HG03571 (cell line): ENCODE measurements at regions not wholly inside any gene's neighbourhood (a gene's known extent, or its start where the extent isn't known, plus 50 kb on each side); places are given as distances from the start of the nearest gene placed in this dataset.

Experiments
- ATAC-seq: cut with Tn5 transposase; IDR thresholded peaks from one replicate; pipeline ENCODE4 v1.9.1; 2021; ENCODE audit not compliant: unreplicated experiment

DNA sequence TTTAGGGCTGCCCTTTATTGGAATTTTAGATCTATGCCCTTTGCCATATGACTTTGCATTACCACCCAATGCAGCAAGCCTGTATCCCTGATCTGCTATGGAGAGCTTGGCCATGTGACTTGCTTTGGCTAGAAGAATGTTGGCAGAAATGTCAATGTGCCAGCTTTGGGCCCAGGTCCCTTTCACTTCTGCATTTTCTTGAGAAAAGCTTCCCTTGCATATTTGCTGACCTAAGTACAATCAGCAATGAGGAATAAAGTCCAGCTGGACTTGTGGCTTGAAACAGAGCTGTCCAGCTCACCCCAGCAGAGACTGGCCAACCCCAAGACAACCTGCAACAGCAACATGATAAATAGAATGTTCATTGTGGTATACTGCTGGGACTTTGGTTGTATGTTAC lies 135.9 kb downstream of the PAH start:
- no peak for ATAC-seq

DNA sequence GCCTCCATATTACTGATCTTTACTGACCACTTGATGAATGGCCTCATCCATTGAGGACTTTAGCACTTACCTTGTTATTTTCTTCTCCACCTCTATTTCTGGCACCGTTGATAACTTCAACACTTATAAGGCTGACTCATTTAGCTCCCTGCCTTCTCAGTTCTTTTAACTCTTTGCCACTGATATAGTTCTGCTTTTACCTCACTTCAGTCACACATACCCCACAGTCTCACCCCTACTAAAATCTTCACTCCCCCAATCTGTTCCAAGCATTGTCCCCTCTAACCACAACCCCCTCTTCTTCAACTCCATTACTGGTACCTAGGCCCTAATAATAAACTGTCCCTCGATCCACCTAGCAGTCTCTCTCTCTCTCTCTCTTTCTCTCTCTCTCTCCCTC lies 141.0 kb downstream of the PAH start:
- ATAC-seq: no peak

DNA sequence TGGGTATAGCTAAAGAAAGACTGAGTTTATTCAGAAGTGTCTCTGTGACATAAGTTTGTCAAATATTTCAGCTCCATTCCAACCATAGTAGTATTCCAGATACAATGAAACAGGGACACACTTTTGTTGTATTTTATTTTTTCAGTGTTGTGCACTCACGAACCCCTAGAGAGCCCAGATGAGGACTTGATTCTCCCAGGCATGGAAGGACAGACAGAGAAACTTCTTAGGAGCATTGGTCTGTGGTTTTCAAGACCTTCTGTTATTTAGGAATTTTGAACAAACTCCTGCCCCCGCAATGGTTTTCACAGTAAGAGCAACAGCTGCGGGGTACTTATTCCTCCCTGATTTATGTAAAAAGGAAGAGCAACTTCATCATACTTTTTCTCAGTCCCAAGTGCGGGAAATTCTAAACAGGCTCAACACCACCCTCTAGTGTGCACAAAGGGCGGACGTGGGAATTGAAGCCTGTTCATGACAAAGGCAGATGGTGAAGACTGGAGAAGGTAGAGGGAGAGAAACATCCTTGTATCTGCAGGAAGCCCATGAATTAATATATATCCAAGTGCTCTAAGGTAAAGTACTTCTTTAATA lies 147.6 kb downstream of the PAH start:
- ATAC-seq: peak; percentile 62

DNA sequence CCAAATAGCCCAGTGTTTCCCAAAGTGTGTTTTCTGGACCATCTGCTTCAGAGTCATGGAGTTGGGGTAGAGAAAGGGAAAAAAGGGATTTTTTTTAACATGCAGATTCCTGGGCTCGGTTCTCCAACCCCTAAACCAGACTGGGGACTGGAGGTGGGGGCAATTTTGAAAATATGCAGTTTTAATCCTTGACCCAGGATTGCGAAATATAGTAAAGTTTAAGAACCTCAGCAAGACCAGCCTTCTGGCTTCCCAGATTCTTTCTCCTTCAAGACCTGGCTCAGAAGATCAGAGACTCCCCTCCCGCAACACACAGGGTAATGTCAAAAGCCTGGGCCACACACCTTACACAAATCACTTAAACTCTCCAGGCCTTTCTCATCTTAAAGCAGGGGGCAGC lies 150.1 kb downstream of the PAH start:
- ATAC-seq: no peak

DNA sequence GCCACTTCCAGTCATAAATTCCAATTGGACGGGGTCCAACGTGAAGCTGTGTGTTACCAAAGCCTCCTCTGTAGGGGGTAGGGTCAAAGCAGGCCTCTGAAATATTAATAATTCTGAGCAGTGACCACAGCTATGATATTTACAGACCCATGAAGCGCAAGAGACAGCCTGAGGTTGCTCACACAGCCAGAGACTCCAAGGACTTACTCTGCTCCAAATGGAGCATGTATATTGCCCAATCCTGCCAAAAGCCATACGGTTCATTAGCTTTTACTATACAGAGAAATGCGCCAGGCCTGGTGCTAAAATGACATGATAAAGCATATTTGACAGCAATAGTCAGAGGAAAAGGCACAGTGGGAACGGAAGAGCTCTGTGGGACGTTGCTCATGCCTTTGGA lies 151.3 kb downstream of the PAH start:
- ATAC-seq: no peak

DNA sequence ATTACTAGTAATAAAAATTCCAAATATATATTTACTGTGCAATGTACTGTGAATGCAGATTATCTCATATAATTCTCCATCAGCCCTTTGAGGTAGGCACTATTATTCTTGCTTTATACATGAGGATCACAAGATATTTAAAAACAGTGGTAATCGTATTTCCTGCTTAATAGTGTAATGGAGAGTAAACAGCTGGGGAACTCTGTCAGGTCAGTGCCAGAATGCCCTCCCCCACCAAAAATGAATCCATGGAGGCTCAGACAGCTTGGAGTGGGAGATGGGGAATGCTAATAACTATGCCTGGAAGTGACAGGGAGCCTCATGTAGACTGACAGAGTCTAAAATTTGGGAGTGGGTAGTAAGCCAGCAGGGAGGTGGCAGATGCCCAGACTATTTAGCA lies 153.6 kb downstream of the PAH start:
- ATAC-seq: no peak

DNA sequence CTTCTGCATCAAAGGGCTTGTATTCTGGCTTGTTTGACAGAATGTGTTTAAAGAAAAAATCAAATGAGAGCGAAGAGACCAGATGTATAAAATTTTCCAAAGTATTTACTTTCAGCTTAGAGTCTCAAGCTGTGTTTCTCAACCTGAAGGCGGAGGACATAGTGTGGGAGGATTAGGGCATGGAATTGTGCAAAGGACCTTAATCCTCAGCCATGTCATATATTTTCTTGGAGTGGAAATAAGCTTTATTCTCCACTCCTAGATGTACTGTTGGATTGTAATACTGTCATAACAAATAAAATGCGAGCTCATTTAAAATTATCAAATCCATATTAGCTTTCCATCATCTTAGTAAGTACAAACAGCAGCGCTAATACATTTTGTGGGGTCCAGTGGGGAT lies 154.0 kb downstream of the PAH start:
- no peak for ATAC-seq

DNA sequence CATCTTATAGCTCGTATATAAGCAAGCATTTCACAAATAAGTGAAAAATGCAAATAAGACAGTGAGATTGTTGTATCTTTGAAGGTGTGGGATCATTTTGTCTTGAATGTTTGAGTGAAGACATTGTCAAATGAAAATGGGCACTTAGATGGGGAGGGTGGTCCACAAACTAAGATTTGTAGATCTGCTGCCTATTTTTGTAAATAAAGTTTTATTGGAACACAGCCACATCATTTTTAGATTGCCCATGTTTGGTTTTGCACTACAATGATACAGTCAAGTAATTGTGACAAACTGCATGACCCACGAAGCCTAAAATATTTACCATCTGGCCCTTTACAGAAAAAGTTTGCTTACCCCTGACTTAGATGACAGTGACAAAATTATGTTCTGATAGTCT lies 156.7 kb downstream of the PAH start:
- no peak for ATAC-seq

DNA sequence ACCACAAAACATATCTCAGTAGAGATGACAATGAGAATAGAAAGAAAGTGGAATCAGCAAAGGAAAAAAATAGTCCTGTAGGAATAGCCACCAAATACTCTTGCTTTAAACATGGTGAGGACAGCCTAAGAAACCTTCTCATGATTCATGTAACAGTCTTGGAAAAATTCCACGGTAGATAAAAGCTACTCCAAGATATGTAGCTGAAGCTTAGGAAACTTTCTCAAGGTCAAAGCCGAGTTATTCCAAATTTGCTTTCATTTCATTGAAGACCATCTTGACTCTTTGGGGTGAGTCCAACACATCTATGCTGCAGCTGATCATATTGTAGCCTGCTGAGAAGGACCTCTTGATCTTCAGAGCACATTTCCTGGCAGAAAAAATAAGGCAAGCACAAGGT lies 157.6 kb downstream of the PAH start:
- ATAC-seq: no peak

DNA sequence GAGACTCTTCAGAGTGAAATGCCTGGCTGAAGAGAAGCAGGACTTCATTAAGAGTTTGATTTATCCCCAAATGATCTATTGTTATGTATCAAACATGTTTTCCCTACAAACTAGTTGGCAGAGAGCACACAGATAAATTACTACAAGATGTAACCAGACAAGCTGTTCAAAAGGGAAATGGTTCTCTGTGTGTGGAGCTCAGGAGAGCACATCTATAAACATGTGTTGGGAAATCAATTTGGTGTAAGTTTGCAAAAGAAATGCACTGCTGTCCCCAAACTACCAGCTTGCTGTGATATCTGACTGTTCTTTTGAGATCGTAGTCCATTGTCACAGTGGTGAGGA lies 159.2 kb downstream of the PAH start:
- ATAC-seq: no peak

DNA sequence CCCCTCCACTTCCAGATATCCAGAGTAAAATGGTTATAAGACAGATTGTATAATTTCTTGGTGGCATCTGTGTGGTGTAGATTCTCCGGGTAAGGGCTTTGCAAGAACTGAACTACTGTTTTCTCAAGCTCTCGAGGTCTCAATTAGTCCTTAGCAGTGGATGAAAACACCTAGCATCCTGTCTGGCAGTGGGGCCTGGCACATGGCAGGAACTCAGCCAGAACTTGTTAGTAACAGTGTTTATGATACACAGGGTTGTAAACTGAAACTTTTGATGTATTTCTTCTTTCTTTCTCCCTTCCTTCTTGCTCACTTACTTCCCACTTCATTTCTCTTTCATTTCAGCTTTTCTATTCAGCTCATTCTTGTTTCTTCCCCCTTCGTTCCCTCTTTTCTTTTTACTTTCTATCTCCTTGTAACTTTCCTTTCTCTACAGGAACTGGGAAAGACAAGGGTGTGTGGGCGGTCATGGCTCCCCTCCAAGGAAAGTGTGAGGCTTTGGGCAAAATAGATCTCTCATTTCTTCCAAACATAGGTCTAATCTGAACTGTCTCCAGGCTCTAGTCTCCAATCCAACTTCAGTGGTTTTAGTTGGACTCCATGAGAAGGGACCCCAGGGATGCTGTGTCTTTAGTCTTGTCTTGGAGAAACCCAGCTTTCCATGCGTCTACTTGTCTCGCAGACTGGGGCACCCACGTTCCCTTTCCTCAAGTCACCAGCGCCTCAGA lies 159.7 kb downstream of the PAH start:
- no peak for ATAC-seq

DNA sequence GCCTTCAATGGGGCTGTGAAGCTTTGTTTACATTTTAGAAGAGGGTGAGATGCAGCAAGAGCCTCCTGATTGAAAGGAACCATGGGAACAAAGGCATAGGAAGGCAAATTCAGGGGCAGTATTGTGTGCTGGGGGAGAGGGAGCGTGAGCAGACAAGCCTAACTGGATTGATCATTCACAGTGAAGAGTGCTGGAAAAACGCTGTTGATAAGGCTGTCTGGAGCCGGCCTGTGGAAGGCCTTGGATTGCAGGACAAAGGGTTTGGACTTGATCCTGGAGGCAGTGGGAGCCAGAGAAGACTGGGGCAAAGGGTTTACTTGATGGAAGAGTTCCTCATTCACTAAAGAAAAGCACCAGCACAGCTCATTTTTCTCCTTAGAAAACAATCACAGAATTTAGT lies 160.5 kb downstream of the PAH start:
- no peak for ATAC-seq

DNA sequence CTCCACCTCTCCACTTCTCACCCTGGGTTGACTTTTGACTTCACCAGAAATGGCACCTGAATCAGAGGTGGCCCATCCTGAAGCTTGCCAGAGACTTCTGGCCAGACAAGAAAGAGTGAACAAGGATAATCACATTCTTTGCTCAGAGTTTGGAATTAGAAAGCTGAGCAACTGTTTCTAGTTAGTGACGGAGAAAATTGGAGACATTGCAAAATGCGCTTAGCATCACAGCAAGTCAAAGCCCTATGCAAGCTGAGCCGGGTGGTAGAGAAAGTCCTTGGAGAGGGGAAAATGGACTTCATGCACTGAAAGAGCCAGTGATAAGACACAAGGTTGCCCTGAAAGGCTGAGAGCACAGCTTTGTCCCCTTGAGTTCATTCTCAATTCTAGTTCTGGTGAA lies 161.8 kb downstream of the PAH start:
- no peak for ATAC-seq

DNA sequence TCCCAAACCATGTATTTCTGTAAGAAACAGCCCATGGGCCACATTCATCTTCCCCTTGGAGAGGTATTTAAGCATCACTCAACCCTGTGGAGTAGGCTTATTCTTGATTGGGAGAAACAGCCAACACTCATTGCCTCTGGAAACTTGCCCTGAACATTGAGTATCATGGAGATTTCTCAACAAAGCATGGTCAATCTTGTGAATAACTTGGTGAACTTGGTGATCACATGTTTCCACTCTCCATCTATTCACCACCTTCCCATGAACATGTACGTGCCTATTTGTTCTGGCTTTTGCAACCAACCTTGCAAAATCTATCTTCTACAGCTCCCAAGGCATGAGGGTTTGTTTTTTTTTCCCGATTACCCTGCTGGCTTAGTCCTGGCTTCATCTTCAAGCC lies 163.2 kb downstream of the PAH start:
- ATAC-seq: no peak

DNA sequence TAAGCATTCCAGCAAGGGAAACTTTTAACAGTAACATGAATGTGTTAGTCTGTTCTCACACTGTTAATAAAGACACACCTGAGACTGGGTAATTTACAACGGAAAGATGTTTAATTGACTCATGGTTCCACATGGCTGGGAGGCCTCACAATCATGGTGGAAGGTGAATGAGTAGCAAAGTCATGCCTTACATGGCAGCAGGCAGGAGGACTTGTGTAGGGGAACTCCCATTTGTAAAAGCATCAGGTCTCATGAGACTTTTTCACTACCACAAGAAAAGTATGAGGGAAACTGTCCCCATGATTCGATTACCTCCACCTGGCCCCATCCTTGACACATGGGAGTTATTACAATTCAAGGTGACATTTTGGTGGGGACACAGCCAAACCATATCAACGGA lies 168.3 kb downstream of the PAH start:
- no peak for ATAC-seq

DNA sequence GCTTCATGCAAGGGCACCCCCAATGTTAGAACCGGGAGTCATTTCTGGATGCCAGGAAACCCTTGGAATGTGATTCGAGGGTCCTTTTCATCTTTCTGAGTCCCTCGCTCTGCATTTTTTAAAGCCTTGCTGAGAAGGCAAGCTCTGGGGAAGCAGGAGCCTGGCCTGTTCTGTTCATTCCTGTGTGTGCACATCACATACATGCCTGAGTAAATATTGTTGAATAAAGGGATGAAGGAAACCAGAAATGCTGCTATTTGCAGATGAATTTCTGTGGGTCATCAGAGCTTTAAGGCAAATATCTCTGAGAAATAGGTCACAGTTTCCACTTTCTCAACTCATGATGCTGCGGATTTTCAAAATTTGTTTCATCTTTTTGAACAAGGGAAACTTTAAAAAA lies 170.1 kb downstream of the PAH start:
- no peak for ATAC-seq

DNA sequence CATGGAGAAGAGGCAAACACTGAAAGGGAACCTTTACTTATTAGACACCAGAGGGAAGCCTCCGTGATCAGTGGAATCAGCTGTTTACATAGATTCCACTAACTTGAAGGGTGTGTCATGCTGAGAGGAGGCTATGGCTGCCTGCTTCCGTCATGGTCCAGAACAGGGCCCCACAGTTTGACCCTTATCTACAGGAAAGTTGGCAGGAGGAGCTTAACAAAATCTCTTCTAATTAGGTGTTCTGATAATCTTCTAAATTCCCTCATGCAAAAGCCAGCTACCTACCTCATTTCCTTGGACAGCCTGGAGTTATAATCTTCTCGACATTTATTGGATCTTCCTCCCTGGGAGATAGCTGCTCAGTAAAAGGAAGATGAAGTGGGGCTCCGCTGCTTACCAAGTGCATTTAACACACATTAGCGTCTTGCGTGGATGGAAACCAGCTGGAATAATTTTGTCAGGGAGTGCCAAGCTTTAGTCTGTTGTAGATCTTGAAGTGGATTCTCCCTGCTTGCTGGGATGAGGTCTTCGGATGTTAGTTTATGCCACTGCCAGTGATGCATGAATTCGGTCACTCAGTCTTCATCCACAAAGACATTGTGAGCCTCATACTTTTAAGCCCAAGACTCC lies 171.0 kb downstream of the PAH start:
- no peak for ATAC-seq

DNA sequence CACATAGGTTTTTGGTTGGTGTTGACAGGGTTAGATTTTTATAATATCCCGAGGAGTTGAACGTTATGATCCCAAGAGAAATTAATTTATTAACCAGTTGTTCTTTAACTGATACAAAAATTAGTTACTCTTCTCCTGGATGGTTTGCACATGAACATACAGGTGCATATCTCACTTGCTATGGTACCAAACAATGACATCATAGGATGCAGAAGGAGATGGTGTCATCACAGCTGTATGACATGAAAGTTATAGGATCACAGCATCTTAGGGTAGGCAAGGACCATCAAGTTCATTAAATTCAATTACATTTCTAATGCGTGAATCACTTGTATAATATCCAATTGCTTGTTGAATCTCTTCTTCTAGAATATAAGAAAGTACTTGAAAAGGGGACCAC lies 175.8 kb downstream of the PAH start:
- no peak for ATAC-seq

DNA sequence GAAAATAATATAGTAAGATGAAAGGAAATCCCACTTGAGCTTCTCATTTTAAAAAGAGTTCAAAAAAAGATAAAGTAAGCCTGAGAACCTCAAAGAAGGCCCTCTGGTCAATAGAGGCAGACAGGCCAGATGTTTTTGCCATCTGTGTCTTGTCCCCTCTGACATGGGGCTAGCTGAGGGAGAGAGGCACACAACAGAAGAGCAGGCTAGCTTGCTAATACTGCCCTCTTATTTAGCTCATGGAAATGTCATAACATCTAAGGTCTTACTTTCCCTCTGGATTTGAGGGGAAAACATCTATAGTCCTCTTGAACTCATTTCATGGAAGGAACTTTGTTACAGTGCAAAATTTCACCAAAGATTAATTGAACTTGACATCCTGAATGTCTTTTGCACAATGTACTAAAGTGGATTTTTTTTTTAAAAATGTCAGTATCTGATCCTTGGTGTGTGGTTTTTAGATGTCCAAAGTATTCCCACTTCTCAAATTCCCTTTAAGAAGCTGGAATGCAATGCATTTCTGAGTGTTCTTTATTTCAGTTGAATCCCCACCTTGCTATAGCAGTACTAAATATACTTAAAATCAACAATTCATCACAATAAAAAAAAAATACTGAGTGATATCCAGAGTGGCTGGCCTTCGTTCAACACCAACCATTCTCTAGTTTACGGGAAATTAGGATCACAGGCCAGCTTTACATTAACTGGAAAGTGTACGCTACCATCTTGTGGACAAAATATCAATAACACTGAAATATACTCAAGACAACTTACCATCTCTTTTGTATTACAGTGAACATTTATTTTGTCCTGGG lies 176.7 kb downstream of the PAH start:
- no peak for ATAC-seq

DNA sequence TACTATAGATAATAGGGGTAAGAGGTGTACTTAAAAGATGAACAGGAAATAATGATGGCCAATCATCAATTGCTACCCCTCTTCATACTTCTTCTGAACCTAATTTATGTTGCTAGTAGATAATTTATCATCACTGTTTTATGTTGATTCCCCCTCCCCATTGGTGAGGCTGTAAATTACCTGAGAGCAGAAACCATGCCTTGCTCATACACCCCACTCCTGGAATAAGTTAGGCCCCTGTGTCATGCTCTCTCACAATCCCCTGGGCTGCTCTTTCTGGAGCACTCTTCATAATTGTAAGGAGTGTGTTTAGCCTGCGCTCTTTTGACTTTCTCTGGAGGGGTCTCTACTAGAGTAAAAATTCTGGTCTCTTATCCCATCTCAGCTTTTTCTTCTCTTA lies 180.7 kb downstream of the PAH start:
- no peak for ATAC-seq

DNA sequence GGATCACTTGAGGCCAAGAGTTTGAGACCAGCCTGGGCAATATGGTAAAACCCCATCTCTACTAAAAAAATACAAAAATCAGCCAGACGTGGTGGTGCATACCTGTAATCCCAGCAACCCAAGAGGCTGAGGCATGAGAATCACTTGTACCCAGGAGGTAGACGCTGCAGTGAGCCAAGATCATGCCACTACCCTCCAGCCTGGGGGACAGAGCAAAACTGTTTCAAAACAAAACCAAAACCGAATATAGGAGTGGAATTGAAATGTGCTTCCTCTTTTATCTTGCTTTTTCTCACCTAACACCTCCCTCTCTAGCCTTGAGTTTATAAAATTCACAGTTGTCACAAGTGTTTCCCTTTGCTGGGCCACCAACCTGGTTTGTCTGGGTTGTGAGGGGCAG lies 181.9 kb downstream of the PAH start:
- peak; percentile 92 for ATAC-seq

DNA sequence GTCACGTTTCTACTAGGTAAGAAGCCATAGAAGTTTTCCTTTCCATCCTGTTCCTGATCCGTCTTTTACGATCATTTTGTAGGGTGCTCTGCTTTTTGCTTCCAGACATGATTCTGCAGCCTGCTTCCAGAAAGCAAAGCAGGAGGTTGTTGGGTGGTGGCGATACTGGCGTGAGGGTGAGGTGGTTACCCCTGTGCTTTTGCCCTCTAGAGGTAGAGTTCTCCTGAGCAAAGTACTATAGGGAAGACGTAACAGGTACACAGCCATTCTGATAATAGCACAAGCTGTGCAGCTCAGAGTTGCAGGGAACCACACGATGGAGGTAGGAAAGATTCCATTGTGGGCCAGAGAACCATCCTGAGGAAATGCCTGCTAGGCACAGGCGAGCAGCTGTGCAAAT lies 186.0 kb downstream of the PAH start:
- no peak for ATAC-seq
